SKM-1 (cell line): ENCODE measurements at regions not wholly inside any gene's neighbourhood (a gene's known extent, or its start where the extent isn't known, plus 50 kb on each side); places are given as distances from the start of the nearest gene placed in this dataset.

ENCODE experiments used
- DNase-seq: peaks from one replicate; lab custom pipeline; 2025; ENCODE audit not compliant: unreplicated experiment; lab: John Stamatoyannopoulos, UW

- no peak for DNase-seq
These were observed 958.4 kb downstream of the TYW1 start for GRCh38 chr7:67955061-67955460.

DNA sequence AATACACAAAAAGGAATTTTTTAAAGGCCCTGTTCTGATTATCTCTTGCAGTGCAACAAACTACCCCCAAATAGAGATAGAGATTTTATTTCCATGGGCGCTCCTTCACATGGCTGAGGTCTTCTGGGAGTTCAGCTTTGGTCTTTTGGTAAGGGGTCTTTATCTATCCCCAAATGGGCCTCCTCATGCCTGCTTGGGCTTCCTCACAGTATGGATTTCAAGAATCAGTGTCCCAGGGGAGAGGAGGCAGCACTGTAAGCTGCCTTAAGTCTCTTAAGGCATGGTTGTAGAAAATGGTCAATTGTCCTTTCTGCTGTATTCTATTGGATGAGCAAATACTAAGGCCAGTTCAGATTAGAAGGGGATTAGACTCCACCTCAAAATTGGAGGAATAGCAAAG is 966.2 kb downstream of the TYW1 start:
- DNase-seq: no peak

DNA sequence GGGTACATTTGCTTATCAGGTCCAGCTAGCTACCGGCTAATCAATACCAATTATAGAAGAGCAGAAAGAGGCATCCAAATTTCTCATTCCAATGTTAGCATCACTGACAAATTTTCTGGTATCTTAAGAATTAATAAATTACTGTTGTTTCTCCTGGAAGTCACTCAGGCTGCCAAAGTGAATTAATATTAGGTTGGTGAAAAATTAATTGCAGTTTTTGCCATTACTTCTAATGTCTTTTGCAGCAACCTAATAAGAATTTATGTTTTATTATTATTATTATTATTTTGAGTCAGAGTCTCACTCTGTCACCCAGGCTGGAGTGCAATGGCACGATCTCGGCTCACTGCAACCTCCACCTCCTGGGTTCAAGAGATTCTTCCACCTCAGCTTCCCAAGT is 979.9 kb downstream of the TYW1 start:
- DNase-seq: no peak

DNA sequence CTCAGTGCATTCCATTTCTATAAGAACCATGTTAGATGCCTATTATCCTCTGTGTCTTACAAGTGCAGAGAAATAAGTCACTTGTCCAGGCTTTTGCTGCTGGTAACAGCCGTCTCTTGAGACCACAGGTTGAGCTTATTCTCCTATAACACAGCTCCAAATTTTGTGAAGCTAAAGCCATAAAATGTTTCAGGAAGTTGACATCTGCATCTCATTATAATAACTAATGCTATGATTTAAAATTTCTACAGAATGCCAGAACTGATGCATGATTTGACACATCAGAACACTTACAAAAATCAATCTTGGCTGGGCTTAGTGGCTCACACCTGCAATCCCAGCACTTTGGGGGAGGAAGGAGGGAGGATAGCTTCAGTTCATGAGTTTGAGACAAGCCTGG is 986.9 kb downstream of the TYW1 start:
- no peak for DNase-seq

DNA sequence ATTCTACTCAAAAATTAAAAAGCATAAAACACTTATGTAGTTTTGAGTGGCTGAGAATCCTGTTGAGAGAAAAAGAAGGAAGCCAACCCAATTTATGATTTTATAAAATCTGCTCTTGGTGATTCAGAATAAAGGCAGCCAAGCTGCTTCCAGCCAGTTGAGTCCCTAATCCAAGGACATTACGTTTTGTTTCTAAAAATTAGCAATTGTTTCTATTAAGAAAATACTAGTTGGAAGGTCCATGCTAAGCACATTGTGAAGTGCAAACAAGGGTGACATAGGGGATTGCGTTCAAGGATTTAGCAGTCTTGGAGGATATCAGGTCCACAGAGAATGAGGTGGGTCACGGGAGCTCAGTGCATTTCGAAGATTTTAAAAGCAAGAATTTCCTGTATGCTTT is 987.7 kb downstream of the TYW1 start:
- no peak for DNase-seq

DNA sequence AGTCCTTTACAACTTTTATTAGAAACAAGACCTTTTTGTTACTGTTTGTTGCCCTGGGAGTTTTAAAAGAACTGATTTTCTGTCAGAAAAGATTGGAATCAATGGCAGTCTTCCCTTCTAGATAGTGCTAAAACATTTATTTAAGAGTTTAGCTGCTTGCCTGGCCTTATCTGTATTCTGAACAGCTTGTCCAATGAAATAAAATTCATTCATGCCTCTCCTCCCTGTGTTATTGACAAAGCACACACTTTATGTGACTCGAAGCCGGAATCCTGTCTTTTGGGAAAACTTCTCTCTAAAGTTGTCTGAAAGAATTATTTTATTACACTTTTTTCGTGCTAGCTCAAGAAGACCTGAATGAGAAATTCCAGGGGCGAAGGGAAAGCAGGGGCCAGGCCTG is 992.5 kb downstream of the TYW1 start:
- no peak for DNase-seq

DNA sequence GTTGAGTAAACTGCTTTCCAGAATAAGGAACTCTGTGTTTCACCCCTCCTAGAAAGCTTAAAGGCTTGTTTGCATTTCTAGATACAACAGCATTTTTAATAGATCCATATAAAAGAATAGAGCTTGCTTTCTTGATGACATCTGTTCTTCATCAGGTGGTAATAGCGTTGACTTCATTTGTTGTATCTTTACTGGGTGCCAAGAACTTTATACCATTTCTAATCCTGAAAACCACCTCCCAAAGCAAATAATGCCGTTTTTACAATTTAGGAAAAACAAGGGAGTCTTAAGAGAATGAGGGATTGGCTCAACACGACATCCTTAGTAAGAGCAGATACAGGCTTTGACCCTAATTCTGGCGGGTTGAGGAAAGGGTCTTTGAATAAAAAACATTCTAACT is 993.4 kb downstream of the TYW1 start:
- DNase-seq: no peak

DNA sequence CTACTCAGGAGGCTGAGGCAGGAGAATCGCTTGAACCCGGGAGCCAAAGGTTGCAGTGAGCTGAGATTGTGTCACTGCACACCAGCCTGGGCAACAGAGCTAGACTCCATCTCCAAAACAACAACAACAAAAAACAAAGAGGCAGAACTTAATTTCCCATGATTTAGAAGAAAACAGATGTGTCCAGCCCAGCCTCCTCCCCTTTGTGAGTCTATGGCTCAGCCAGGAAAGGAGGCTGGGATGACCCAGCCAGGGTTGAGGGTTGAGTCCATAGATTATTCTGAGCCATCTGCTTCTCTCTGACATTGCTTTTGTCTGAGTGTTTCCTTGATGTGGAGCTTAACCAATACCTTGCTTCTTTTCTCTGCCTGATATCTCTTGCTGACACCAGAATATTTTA is 994.1 kb downstream of the TYW1 start:
- no peak for DNase-seq

- DNase-seq: no peak
These were observed 995.7 kb downstream of the TYW1 start for GRCh38 chr7:67992287-67992686.

GRCh38 chr7:68005992-68006391 is 1009.4 kb downstream of the TYW1 start:
- no peak for DNase-seq

DNA sequence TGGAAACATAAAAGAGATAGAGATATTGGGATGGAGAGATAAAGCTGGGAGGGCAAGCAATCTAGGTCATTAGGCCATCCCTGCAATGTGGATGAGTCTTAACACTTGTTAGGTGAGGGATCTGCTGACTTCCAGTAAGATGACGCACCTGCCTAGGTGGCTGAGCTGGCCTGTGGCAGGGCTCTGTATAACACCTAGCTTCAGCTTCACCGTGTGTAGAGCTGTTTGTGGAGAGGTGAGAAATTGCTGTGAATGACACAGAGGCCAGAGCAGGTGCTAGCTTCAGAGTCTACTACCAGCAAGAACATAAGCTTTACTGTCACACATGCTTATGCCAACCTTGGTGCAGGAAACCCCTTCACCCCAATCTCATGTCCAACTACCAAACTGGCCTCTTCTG is 1010.0 kb downstream of the TYW1 start:
- no peak for DNase-seq

DNA sequence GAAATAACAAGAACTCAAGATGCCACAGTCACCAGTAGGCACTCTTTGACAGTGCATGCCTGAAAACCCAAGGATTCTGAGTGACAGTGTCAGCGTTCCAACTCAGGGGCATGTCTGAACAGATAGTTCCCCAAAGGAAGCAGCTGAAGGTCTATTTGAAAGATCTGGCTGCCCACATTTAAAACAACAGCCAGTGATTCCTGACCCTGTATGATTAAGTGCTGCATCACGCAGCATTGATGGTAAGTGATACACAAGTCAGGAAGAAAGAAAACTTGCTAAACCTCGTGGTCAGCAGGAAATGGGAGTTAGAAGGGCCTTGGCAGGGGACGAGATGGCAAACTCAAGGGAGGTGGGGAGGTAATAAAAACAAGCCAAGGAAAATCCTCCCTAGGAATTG is 1013.1 kb downstream of the TYW1 start:
- DNase-seq: no peak

GRCh38 chr7:68014031-68014736 is 1017.6 kb downstream of the TYW1 start:
- DNase-seq: no peak

GRCh38 chr7:68015122-68015977 is 1018.7 kb downstream of the TYW1 start:
- no peak for DNase-seq

GRCh38 chr7:68015978-68016532 is 1019.4 kb downstream of the TYW1 start:
- DNase-seq: no peak

DNA sequence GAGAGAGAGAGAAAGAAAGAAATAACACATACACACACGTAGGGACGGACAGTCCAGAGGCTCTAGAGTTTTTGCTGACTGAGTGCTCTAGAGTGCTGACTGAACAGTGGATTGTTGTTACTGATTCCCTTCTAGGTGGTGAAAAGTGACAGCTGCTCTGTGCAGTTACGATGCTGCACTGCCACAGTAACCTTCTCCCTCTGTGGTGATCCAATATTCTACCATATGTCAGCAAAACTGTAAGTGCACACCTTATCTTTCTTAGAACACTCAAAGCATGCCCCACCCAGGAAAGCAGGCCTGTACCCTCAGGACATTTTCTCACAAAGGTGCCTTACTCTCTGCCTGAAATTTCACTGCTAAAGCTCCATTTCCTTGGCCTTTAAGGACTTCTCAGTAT is 1023.5 kb downstream of the TYW1 start:
- DNase-seq: no peak

DNA sequence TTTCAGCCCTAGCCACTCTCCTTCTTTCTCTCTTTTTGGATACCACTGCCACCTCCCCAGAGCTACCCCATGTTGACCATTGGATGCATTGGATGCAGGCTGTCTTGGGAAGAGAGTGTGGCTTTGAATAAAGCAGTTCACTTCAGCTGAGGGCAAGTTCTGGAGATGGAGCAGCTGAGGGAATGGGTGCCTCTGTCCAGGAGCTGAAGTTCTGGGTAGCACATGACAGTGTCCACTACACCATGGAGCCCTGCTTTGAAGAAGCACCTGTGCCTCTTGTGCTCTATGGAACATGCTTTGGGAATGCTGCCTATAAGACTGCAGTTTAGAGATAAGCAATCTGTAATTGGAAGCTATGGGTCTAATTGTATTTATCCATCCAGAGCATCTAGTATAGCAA is 1028.7 kb downstream of the TYW1 start:
- no peak for DNase-seq

GRCh38 chr7:68030530-68030929 is 1033.9 kb downstream of the TYW1 start:
- DNase-seq: no peak

- no peak for DNase-seq
These were observed 1034.7 kb downstream of the TYW1 start for GRCh38 chr7:68031180-68031943.

DNA sequence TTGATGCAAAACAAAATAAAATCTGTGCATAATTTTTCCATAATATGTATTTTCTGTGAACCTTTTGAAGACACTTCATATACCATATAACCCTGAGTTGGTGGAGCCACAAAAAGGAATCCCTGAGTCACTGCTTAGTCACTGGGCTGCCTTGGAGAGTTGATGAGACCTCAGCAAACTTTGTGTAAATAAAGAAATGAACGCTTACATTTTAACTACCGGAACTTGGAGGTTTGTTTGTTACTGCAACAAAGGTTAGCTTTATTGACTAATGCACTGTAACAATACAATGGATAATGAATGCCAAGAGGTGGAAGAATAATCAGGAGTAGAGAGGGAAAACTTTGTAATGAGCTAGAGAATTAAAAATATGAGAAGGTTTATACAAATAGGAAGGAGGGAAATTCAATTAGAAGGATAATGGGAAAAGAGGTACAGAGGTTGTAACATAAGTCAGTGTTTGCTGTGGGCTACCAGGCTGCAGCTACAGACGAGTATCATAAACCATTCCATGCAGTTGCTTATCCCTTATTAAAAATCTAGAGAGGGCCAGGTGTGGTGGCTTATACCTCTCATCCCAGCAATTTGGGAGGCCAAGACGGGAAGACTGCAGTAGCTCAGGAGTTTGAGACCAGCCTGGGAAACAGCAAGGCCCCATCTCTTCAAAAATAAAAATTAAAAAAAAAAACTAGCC is 1042.1 kb downstream of the TYW1 start:
- DNase-seq: no peak

DNA sequence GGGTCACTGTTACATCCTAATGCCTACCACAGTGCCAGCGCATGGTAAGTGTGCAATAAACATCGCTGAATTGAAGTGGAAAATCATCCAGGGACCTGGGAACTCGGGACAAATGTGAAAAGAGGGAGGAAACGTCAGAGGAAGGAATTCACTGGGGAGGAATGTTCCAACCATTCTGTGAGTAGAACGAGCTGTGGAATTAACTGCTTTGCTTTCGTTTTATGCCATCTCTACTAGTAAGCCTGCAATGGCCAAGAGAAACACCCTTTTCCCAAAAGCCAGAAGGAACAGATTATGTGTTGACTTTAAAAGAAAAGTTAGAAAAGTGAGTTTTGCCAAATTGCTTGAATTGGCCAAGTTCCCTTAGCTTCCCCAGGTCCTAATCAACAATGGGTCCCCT is 1044.9 kb downstream of the TYW1 start:
- no peak for DNase-seq
